ENCODE measurements at regions not wholly inside any gene's neighbourhood (a gene's known extent, or its start where the extent isn't known, plus 50 kb on each side); places are given as distances from the start of the nearest gene placed in this dataset.

GRCh38 chr3:151983538-151983937, 110.1 kb downstream of the SUCNR1 start (continued):
- TF ChIP-seq ZNF416 (CRISPR knock-in tag; IDR thresholded peaks at IDR 0.05) (no peak), SOX15 (CRISPR knock-in tag; IDR thresholded peaks at IDR 0.05) (no peak)

GRCh38 chr3:151985787-151986430, 112.5 kb downstream of the SUCNR1 start:
- Mint-ChIP-seq H3K27me3 (ENCODE audit: low read depth) (no peaks in the 10 kb centered on the region), H3K4me3 (no peak overlapping the region), H3K4me1 (no peaks in the 10 kb centered on the region), H3K27ac (no peak overlapping the region), H3K36me3 (no peaks in the 10 kb centered on the region), H3K9me3 (0 out of 2 replicates have a peak, but pooled peaks cover 3% of the 10 kb centered on the region)
- TF ChIP-seq ARID4B (CRISPR knock-in tag; IDR thresholded peaks at IDR 0.05; ENCODE audit: borderline replicate concordance) = no peak
- ATAC-seq (no peak), DNase-seq (ENCODE audit: low spot score) (no peak)
- ChIA-PET POLR2A (no interaction called here), CTCF (no interaction called here)

GRCh38 chr3:151987893-151988292, 114.5 kb downstream of the SUCNR1 start:
- DNase-seq (ENCODE audit: low spot score) (no peak), ATAC-seq (no peak)
- 0 out of 2 replicates have a peak, but pooled peaks cover 3% of the 10 kb centered on the region for H3K9me3 Mint-ChIP-seq
- CTCF ChIA-PET = no interaction called here
- TF ChIP-seq HMGA2 (CRISPR knock-in tag; IDR thresholded peaks at IDR 0.05) = no peak
- TF ChIP-seq NR1H2 (CRISPR knock-in tag; IDR thresholded peaks at IDR 0.05) = no peak
- no peak for TF ChIP-seq NR3C1 (CRISPR knock-in tag; conservative IDR thresholded peaks at IDR 0.05; ENCODE audit: low read depth)
- no peak for TF ChIP-seq E2F4 (CRISPR knock-in tag; IDR thresholded peaks at IDR 0.05; ENCODE audit: borderline replicate concordance, low read depth)
- TF ChIP-seq ATF1 (CRISPR knock-in tag; IDR thresholded peaks at IDR 0.05) = no peak
- TF ChIP-seq ZNF396 (CRISPR knock-in tag; IDR thresholded peaks at IDR 0.05; ENCODE audit: borderline replicate concordance) = no peak
- no peak for TF ChIP-seq E2F5 (CRISPR knock-in tag; IDR thresholded peaks at IDR 0.05)
- no peak for TF ChIP-seq OVOL2 (CRISPR knock-in tag; IDR thresholded peaks at IDR 0.05; ENCODE audit: borderline replicate concordance)
- TF ChIP-seq CREM (CRISPR knock-in tag; IDR thresholded peaks at IDR 0.05) = no peak
- TF ChIP-seq ESRRA (CRISPR knock-in tag; IDR thresholded peaks at IDR 0.05; ENCODE audit: borderline replicate concordance) = no peak
- TF ChIP-seq PREB (CRISPR knock-in tag; IDR thresholded peaks at IDR 0.05; ENCODE audit: borderline replicate concordance) = no peak
- no peak for TF ChIP-seq ZMAT4 (CRISPR knock-in tag; IDR thresholded peaks at IDR 0.05)
- no peak for TF ChIP-seq PRDM15 (CRISPR knock-in tag; IDR thresholded peaks at IDR 0.05)
- TF ChIP-seq TEAD1 (CRISPR knock-in tag; IDR thresholded peaks at IDR 0.05) = no peak
- POLR2A ChIA-PET = no interaction called here
- no peak overlapping the region for H3K4me3 Mint-ChIP-seq
- peaks cover 7% of the 10 kb centered on the region for H3K4me1 Mint-ChIP-seq
- no peaks in the 10 kb centered on the region for H3K36me3 Mint-ChIP-seq
- no peaks in the 10 kb centered on the region for H3K27me3 Mint-ChIP-seq (ENCODE audit: low read depth)
- H3K27ac Mint-ChIP-seq = no peak overlapping the region
